ENCODE measurements at regions not wholly inside any gene's neighbourhood (a gene's known extent, or its start where the extent isn't known, plus 50 kb on each side); places are given as distances from the start of the nearest gene placed in this dataset.
"Not testable (repeated sequence)": the region's sequence is repeated elsewhere in the genome, so short reads cannot be mapped to it uniquely, and the experiment has no call there.

- DNase-seq (ENCODE audit: low read depth in 4 of 4, low spot score in 3 of 4): not testable (repeated sequence)
These were observed 214.3 kb upstream of the FSCB start for GRCh38 chr14:44721395-44721794.

- no peak for DNase-seq (ENCODE audit: low read depth in 4 of 4, low spot score in 3 of 4)
These were observed 213.6 kb upstream of the FSCB start for GRCh38 chr14:44720707-44721106.

- peak in 1 of 4 donors; percentile 31 for DNase-seq (ENCODE audit: low read depth in 4 of 4, low spot score in 3 of 4)
These were observed 205.1 kb upstream of the FSCB start for GRCh38 chr14:44712024-44712815.

- no peak for DNase-seq (ENCODE audit: low read depth in 4 of 4, low spot score in 3 of 4)
These were observed 194.6 kb upstream of the FSCB start for GRCh38 chr14:44701563-44702263.

- DNase-seq (ENCODE audit: low read depth in 4 of 4, low spot score in 3 of 4): no peak
These were observed 193.6 kb upstream of the FSCB start for GRCh38 chr14:44700694-44701093.

- no peak for DNase-seq (ENCODE audit: low read depth in 4 of 4, low spot score in 3 of 4)
These were observed 193.1 kb upstream of the FSCB start for GRCh38 chr14:44700184-44700583.

- DNase-seq (ENCODE audit: low read depth in 4 of 4, low spot score in 3 of 4): no peak
These were observed 192.3 kb upstream of the FSCB start for GRCh38 chr14:44699391-44699790.

GRCh38 chr14:44669496-44669895 lies 162.4 kb upstream of the FSCB start:
- DNase-seq (ENCODE audit: low read depth in 4 of 4, low spot score in 3 of 4): no peak

- no peak for DNase-seq (ENCODE audit: low read depth in 4 of 4, low spot score in 3 of 4)
These were observed 156.1 kb upstream of the FSCB start for GRCh38 chr14:44663136-44663535.

- no peak for DNase-seq (ENCODE audit: low read depth in 4 of 4, low spot score in 3 of 4)
These were observed 155.3 kb upstream of the FSCB start for GRCh38 chr14:44662250-44662891.

- no peak for DNase-seq (ENCODE audit: low read depth in 4 of 4, low spot score in 3 of 4)
These were observed 151.3 kb upstream of the FSCB start for GRCh38 chr14:44658389-44658696.

- peak in 3 of 4 donors; percentile 12 to 27 (median 26) for DNase-seq (ENCODE audit: low read depth in 4 of 4, low spot score in 3 of 4)
These were observed 150.8 kb upstream of the FSCB start for GRCh38 chr14:44657696-44658388.

GRCh38 chr14:44657203-44657602 lies 150.1 kb upstream of the FSCB start:
- no peak for DNase-seq (ENCODE audit: low read depth in 4 of 4, low spot score in 3 of 4)

GRCh38 chr14:44654591-44654990 lies 147.5 kb upstream of the FSCB start:
- no peak for DNase-seq (ENCODE audit: low read depth in 4 of 4, low spot score in 3 of 4)

GRCh38 chr14:44653641-44654040 lies 146.6 kb upstream of the FSCB start:
- DNase-seq (ENCODE audit: low read depth in 4 of 4, low spot score in 3 of 4): no peak

- DNase-seq (ENCODE audit: low read depth in 4 of 4, low spot score in 3 of 4): no peak
These were observed 145.6 kb upstream of the FSCB start for GRCh38 chr14:44652640-44653039.

- DNase-seq (ENCODE audit: low read depth in 4 of 4, low spot score in 3 of 4): no peak
These were observed 142.0 kb upstream of the FSCB start for GRCh38 chr14:44649061-44649460.

GRCh38 chr14:44640416-44640815 lies 133.3 kb upstream of the FSCB start:
- DNase-seq (ENCODE audit: low read depth in 4 of 4, low spot score in 3 of 4): no peak

GRCh38 chr14:44639781-44640385 lies 132.8 kb upstream of the FSCB start:
- no peak for DNase-seq (ENCODE audit: low read depth in 4 of 4, low spot score in 3 of 4)

GRCh38 chr14:44634692-44635091 lies 127.6 kb upstream of the FSCB start:
- no peak for DNase-seq (ENCODE audit: low read depth in 4 of 4, low spot score in 3 of 4)

- DNase-seq (ENCODE audit: low read depth in 4 of 4, low spot score in 3 of 4): no peak
These were observed 119.3 kb upstream of the FSCB start for GRCh38 chr14:44626423-44626822.

Measured in left renal pelvis (tissue), 4 donors.